H1 (cell line): ENCODE measurements at regions not wholly inside any gene's neighbourhood (a gene's known extent, or its start where the extent isn't known, plus 50 kb on each side); places are given as distances from the start of the nearest gene placed in this dataset.

ENCODE experiments used
- EGR1 ChIP-seq: IDR thresholded peaks from 2 replicates; pipeline ENCODE4 v1.6.1; 2011; ENCODE audit warnings: low read depth, low read length, borderline replicate concordance
- MAFK ChIP-seq: IDR thresholded peaks from 2 replicates; pipeline ENCODE4 v1.6.1; 2012; ENCODE audit warnings: low read depth, mild to moderate bottlenecking, improper control_type of control experiment, low read length
- RNF2 ChIP-seq: fragments of 200-900, 300-1000 bp; sonication (generic); IDR thresholded peaks from 2 replicates; pipeline ENCODE4 v1.7.1; 2016; ENCODE audit warnings: borderline replicate concordance, low read depth, mild to moderate bottlenecking, antibody characterized with exemption, low read length; ENCODE audit not compliant: poor library complexity, severe bottlenecking; ENCODE audit errors: missing control alignments
- TAF7 ChIP-seq: optimal IDR thresholded peaks from 2 replicates; pipeline ENCODE3; 2011; ENCODE audit warnings: low read depth, mild to moderate bottlenecking, inconsistent platforms, low read length, moderate library complexity, borderline replicate concordance

DNA sequence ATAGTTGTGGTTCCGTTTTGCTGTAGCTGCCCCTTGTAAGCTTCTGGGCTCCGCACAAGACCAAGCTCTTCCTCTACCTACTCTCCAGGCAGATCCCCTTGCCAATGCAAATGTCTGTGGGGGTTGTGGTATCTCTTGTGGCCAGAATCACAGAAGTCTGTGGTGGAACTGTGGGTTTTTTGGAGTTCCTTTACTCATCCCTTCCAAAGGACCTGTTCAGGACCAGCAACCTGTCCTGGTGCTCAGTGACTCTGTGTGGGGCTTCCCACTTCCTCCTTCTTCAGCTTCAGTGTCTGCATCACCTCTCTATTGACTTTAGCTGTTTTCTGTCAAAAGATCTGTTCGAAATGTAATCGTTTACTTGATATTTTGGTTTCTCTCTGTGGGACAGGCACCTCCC is 441.3 kb upstream of the ADAMTSL1 start (continued):
- TF ChIP-seq EGR1 (no peak), RNF2 (no peak), TAF7 (no peak), MAFK (no peak)
- TF ChIP-seq, all 59 proteins: peak for 0
